SU-DHL-6 (cell line): ENCODE measurements at regions not wholly inside any gene's neighbourhood (a gene's known extent, or its start where the extent isn't known, plus 50 kb on each side); places are given as distances from the start of the nearest gene placed in this dataset.

Experiments used
- H2AFZ ChIP-seq: fragments of 200-600 bp; sonication (generic); 2 replicates; pipeline ENCODE4 v1.6.1; 2014; ENCODE audit warnings: low read depth, mild to moderate bottlenecking, moderate library complexity, mixed read lengths, antibody characterized with exemption, low read length; ENCODE audit not compliant: severe bottlenecking
- H3F3A ChIP-seq: fragments of 200-600 bp; shearing (Covaris generic); 2 replicates; pipeline ENCODE4 v1.6.0; 2016; ENCODE audit warnings: antibody characterized with exemption, mild to moderate bottlenecking; ENCODE audit not compliant: insufficient read depth
- H3K27ac ChIP-seq: fragments of 200-600 bp; sonication (generic); 2 replicates; pipeline ENCODE4 v1.5.1; 2016; ENCODE audit warnings: low read depth, mild to moderate bottlenecking, low read length, moderate library complexity, mixed read lengths
- H3K27me3 ChIP-seq: fragments of 200-600 bp; sonication (generic), shearing (Covaris generic); 2 replicates; pipeline ENCODE4 v1.6.0; 2014; ENCODE audit warnings: mild to moderate bottlenecking, low read length
- H3K36me3 ChIP-seq: fragments of 200-600 bp; sonication (generic); 2 replicates; pipeline ENCODE4 v1.6.1; 2014; ENCODE audit warnings: mild to moderate bottlenecking, low read length, mixed read lengths
- H3K4me2 ChIP-seq: fragments of 300-600, 200-600 bp; shearing (Covaris generic), sonication (generic); 2 replicates; pipeline ENCODE4 v1.6.0; 2014; ENCODE audit warnings: low read length, low read depth, mild to moderate bottlenecking; ENCODE audit not compliant: poor library complexity, severe bottlenecking
- H3K4me3 ChIP-seq: fragments of 200-600 bp; sonication (generic); 2 replicates; pipeline ENCODE4 v1.5.1; 2014; ENCODE audit warnings: antibody characterized with exemption, low read length, mild to moderate bottlenecking, mixed read lengths; ENCODE audit not compliant: insufficient read depth, poor library complexity, severe bottlenecking
- H3K79me2 ChIP-seq: fragments of 200-600 bp; sonication (generic); 2 replicates; pipeline ENCODE4 v1.6.1; 2014; ENCODE audit warnings: mild to moderate bottlenecking, low read length, moderate library complexity; ENCODE audit not compliant: insufficient read depth
- H3K9ac ChIP-seq: fragments of 200-600 bp; sonication (generic); 2 replicates; pipeline ENCODE4 v1.7.0; 2014; ENCODE audit warnings: mild to moderate bottlenecking, low read length
- H3K9me2 ChIP-seq: fragments of 200-600 bp; sonication (generic); replicated peaks from 2 replicates; pipeline ENCODE4 v1.6.1; 2014; ENCODE audit warnings: low read length; ENCODE audit not compliant: insufficient read depth
- H3K9me3 ChIP-seq: fragments of 200-600 bp; sonication (generic); 2 replicates; pipeline ENCODE4 v1.6.1; 2014; ENCODE audit warnings: low read length, mixed read lengths; ENCODE audit not compliant: insufficient read depth
- H4K20me1 ChIP-seq: fragments of 200-600 bp; sonication (generic); 2 replicates; pipeline ENCODE4 v1.6.1; 2014; ENCODE audit warnings: low read depth, mild to moderate bottlenecking, antibody characterized with exemption, low read length, moderate library complexity, mixed read lengths
- EZH2phosphoT487 ChIP-seq: fragments of 200-600 bp; sonication (generic), shearing (Covaris generic); conservative IDR thresholded peaks from 2 replicates; pipeline ENCODE4 v1.6.1; 2018; ENCODE audit warnings: mild to moderate bottlenecking, antibody characterized with exemption, low read length, moderate library complexity, mixed read lengths
- TF ChIP-seq, protein P1 (sequence below): fragments of 200-600 bp; sonication (generic); IDR thresholded peaks from one replicate; pipeline ENCODE4 v1.5.1; 2017; ENCODE audit warnings: antibody characterized with exemption, mild to moderate bottlenecking, low read length, moderate library complexity; ENCODE audit not compliant: insufficient read depth, poor library complexity, severe bottlenecking

DNA sequence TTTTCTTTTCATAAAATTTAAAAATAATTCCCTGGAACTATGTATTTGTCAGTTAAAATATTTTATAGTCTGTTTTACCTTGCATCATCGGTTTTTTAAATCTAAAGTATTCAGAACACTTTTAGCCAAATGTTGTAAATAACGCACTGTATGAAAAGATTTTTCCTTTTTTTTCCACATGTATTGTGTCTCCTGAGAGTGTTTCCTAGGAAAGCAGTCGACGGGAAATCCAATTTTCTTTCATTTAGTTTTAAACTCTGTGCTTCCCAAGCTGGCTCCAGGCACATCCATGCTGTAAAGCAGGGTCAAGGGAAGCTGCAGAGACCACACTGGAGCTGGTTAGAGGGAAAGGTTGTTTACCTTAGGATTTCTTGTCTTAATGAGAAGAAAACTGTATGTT, 1724.3 kb upstream of the TENM3 start:
- no peaks in the 10 kb centered on the region for H3K79me2 ChIP-seq
- H3K27ac ChIP-seq: no peak overlapping the region
- no peaks in the 10 kb centered on the region for H3K9me3 ChIP-seq
- H3K4me2 ChIP-seq: no peak overlapping the region
- H3K4me3 ChIP-seq: no peak overlapping the region
- H3K27me3 ChIP-seq: no peaks in the 10 kb centered on the region
- no peak overlapping the region for H2AFZ ChIP-seq
- no peaks in the 10 kb centered on the region for H3F3A ChIP-seq
- H3K9ac ChIP-seq: no peak overlapping the region
- no peaks in the 10 kb centered on the region for H3K9me2 ChIP-seq
- H3K36me3 ChIP-seq: no peaks in the 10 kb centered on the region
- H4K20me1 ChIP-seq: no peaks in the 10 kb centered on the region
- TF ChIP-seq, protein P1, sequence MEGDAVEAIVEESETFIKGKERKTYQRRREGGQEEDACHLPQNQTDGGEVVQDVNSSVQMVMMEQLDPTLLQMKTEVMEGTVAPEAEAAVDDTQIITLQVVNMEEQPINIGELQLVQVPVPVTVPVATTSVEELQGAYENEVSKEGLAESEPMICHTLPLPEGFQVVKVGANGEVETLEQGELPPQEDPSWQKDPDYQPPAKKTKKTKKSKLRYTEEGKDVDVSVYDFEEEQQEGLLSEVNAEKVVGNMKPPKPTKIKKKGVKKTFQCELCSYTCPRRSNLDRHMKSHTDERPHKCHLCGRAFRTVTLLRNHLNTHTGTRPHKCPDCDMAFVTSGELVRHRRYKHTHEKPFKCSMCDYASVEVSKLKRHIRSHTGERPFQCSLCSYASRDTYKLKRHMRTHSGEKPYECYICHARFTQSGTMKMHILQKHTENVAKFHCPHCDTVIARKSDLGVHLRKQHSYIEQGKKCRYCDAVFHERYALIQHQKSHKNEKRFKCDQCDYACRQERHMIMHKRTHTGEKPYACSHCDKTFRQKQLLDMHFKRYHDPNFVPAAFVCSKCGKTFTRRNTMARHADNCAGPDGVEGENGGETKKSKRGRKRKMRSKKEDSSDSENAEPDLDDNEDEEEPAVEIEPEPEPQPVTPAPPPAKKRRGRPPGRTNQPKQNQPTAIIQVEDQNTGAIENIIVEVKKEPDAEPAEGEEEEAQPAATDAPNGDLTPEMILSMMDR: no peak
- no peak for TF ChIP-seq EZH2phosphoT487

DNA sequence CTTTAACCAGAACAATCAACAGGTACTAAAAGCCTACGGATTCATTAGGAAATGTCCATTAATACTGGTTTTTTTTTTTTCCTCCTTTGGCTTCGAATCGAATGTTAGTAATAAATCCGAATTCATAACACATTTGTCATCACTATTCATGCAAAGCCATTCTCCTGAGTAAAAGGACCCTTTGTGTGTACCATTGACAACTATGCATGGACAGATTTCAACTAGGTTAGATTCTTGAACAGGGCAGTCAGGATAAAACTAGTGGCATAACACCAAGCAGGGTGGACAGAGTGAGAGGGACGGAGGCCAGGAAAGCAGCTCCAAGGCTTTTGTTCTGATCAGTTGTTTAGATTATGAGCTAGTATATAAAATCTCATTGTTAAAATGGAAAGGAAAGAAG, 1722.0 kb upstream of the TENM3 start:
- no peaks in the 10 kb centered on the region for H4K20me1 ChIP-seq
- H3K9me2 ChIP-seq: no peaks in the 10 kb centered on the region
- no peak overlapping the region for H3K4me3 ChIP-seq
- H3K4me2 ChIP-seq: no peak overlapping the region
- no peaks in the 10 kb centered on the region for H3K79me2 ChIP-seq
- H3F3A ChIP-seq: no peaks in the 10 kb centered on the region
- H2AFZ ChIP-seq: no peak overlapping the region
- no peaks in the 10 kb centered on the region for H3K27me3 ChIP-seq
- no peak overlapping the region for H3K9ac ChIP-seq
- H3K36me3 ChIP-seq: no peaks in the 10 kb centered on the region
- no peak for TF ChIP-seq EZH2phosphoT487
- TF ChIP-seq, protein P1: no peak
- no peaks in the 10 kb centered on the region for H3K9me3 ChIP-seq
- H3K27ac ChIP-seq: no peak overlapping the region

DNA sequence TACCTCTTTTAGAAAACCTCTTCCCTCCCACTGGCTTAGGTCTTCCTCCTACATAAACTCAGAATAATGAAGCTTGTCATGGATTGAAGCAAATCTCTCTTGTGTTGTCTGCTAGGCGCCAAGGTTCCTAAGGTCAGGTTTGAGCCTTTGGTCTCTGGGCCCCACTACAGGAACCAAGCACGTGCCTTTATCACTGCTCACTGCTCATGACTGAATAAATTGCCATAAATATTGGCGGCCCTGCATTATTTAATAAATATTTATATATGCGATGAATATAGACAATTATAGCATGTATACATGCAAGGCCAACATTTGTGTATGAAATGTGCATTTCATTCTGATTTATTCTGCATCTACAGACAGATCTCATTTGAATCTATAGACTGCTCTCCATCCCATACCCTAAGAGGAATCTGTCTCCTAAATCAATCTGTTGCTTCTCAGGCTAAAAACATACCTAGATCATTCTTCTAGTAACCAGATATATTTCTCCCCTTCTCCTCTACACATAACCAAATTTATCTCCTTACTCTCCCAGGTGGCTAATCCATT, 1717.6 kb upstream of the TENM3 start:
- Histone ChIP-seq H3K9me2 (no peaks in the 10 kb centered on the region), H4K20me1 (no peaks in the 10 kb centered on the region), H3K79me2 (no peaks in the 10 kb centered on the region), H3K4me3 (no peak overlapping the region), H3K27ac (no peak overlapping the region), H3K36me3 (no peaks in the 10 kb centered on the region), H3K9me3 (no peaks in the 10 kb centered on the region), H3K27me3 (no peaks in the 10 kb centered on the region), H2AFZ (no peak overlapping the region), H3F3A (no peaks in the 10 kb centered on the region), H3K4me2 (no peak overlapping the region), H3K9ac (no peak overlapping the region)
- TF ChIP-seq, protein P1: no peak
- TF ChIP-seq EZH2phosphoT487: no peak
